Stimulated activated CD4-positive, alpha-beta T cell treated with anti-CD3 and anti-CD28 coated beads, Interleukin-4, amount 100 ng/mL, for 4 hours (primary cell): ENCODE measurements at regions not wholly inside any gene's neighbourhood (a gene's known extent, or its start where the extent isn't known, plus 50 kb on each side); places are given as distances from the start of the nearest gene placed in this dataset.

Source experiments
- DNase-seq, 2 experiments: peaks; one replicate each; pipeline ENCODE4 v3.0.0-alpha.2; 2020

DNA sequence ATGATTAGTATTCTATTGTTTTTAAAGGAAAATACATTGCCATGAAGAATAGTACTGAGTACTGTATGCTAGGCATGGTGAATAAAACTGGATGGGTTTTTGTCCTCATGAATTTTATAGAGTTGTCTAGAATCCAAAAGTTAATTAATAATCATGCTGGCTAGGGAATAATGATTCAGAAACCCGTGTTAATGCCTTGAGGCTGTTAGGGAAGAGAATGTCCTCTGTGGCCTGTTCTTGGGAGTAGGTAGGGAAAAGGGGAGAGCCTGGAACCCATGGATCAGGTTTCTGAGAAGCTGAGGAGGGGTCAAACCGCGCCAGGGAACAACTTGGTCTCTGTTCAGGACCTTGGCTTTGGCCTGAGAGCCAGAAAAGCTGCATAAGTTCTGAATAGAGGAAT is 1376.3 kb upstream of the SLC10A2 start:
- DNase-seq, result no peak

DNA sequence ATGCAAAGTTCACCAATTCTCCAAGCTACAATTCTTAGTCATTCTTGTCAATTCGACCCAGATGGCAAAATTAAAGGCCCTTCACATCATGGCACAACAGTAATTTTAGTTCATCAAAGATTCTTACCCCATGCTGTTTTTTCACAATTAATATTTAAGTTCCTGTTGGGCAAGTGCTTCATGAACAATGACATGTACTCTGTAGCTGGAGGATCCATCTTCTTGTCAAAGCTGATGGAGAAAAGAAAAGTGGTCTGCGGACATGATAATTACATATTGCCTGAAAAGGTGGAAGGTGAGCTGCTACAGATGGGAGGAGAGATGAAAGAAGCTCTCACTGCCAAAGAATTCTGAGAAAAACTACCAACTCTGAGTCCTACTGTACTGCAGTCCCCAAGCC is 1370.3 kb upstream of the SLC10A2 start:
- no peak for DNase-seq

DNA sequence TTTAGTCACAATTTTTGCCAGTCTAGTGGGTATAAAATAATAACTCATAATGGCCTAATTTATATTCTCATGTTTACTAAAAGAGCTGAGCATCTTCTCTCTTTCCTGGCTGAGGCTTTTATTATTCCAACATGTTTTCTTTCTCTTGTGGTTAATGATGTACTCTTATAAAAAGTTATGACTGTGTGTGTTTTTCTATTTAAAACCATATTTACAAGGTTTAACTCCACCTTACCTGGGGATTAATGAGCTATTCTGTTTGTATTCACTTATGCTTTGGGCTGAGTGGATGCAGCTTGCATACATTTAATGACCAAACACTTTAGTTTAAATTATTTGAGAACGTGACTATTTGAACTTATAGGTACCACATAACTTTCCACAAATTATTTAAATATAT is 1365.7 kb upstream of the SLC10A2 start:
- no peak for DNase-seq

DNA sequence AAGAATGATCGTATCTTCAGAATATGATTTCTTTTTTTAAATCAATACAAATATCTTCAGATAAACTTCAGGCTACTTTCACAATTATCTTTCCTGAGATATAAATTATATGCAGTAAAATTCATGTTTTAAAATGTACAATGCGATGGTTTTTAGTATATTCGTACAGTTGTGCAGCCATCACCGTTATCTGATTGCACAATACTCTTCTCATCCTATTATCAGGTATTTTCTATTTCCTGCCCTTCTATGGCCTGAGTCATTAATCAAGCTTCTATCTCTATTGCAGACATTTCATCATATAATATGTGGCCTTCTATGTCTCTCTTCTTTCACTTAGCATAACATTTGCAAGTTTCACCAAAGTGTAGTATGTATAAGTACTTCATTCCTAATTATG is 1360.2 kb upstream of the SLC10A2 start:
- DNase-seq, result no peak

DNA sequence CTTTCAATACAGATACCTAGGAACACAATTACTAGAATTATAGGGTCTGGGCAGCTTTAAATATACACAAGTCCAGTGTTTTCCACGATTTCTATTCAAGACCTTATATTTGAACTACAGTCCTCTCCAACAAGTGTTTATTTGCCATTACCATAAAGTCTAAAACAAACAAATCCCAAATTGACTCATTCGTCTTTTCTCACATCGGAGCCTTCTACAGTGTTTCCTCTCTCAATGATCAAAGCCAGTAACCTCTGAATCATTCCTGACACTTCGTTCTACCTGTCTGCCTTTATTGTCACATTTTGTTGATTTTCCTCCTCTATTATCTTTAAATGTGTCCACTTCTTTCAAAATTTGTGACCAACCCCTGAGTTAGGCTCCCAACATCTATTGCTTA is 1356.5 kb upstream of the SLC10A2 start:
- DNase-seq, result no peak

DNA sequence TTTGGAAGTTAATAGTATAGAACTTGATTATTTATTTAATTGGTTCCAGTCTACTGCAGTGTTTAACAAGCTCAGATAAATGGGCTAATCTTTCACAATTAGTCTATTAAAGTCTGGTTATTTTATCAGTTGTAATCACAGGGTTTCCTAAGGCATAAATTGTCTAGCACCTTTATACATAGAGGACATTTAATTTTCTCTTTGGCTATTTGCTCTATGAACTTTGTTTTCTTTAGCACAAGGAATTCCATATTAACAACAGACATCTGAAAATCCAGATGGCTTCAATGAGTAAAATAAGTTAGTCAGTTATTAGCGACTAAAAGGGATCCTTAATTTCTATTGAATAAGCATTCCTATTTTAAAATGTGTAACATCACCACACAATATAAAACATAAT is 1350.8 kb upstream of the SLC10A2 start:
- no peak for DNase-seq

DNA sequence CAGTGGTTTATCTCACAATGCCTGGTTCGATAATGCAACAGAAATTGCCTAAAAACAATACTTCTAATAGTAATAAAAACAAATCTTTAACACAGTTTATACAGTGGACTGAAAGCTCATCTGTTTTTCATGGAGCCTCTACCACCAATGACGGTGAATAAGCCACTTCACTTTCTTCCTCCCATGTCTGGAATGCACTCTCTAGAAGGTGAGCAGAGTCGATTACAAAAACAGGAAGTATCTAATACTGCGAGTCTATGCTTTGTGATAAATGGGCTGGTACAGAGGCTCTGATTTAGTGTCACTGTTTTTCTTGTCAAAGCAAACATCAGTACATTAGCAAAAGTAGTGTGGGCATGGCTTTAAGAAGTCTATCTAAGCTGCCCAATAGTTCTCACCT is 1348.6 kb upstream of the SLC10A2 start:
- DNase-seq, result no peak

DNA sequence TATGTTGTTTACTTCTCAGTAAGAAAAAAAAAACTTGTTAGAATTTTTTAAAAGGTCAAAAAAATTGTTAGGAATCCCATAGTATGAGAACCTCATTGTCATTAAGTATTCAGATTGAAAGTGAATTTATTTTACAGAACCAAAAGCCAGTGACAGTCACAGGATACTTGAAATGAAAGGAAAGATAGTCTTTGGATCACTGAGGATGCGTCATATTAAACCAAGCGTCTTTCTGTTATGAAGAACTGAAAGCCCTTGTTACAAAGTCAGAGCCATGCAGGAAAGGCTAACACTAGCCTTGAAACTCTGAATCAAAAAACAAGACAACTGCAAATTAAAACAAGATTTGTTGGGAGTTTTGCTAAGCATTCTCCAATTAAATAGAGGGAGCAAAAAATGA is 1348.0 kb upstream of the SLC10A2 start:
- no peak for DNase-seq

DNA sequence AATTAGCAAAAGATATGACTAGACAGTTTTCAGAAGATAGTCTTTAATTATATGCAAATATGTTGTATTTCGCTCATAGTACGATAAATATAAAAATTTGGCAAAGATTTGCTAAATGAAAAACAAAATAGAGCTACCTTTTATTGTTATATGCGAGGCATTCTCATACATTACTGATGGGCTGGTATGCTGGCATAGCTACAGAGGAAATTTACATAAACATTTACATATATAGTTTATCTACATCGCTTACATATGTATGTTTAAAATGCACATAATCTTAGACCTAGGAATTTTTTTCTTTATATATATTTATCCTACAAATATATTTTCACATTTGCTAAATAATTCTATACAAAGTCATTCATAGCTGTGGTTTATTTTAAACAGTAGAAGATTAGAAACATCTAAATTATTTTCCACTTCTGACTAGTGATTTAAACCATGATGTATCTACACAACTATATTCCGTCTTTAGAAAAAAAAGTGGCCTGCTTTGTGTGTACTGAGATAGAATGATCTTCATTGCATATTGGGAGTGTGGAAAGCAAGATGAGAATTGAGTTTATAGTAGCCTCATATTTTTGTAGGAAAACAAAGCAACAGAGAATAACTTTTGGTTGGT is 1345.0 kb upstream of the SLC10A2 start:
- no peak for DNase-seq

DNA sequence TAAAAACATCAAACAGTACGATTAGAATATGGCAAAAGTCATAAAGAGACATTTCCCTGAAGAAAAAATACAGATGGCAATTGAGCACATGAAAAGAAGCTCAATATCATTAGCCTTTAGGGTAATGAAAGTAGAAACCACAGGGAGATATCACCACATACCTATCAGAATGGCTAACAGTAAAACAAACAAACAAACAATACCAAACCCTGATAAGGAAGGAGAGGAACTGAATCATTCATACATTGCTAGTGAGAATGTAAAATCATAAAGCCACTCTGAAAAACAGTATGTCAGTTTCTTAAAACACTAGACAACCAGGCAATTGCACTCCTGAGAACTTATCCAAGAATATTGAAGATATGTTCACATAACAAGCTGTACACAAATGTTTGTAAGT is 1342.5 kb upstream of the SLC10A2 start:
- DNase-seq, result no peak

DNA sequence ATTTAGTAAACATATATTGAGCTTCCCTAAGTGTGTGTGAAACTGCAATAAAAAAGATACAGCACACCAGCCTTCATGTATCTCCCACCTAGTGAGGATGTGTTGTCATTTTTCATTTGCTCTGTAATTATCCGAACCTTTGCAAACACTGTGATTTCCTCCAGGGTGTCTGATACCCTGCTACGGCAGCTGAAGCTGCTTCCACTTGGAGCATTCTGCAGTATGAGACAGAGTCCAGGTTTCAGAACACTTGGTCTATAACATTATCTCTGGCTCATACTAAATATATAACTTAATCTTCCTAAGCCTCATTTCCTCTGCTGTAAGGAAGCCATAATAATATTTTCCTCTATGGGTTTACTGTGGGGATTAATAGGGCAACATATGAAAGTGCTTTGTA is 1338.1 kb upstream of the SLC10A2 start:
- DNase-seq, result no peak

DNA sequence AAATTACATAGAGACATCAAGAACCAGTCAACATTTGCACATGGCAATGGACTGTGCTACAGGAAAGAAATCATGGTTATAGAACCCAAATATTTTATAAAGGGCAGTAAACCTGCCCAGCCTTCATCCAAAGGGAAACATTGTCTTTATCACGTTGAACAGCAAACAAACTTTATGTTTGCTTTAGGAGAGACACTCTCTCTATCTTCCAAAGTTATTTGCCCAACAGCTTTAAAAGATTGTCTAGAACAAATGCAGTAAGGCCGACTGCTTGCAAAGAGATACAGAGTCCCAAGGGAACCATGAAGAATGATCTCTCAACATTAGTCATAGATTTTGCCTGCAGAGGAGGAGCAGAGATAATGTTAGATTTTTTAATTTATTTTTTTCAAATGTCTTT is 1323.5 kb upstream of the SLC10A2 start:
- DNase-seq, result no peak

DNA sequence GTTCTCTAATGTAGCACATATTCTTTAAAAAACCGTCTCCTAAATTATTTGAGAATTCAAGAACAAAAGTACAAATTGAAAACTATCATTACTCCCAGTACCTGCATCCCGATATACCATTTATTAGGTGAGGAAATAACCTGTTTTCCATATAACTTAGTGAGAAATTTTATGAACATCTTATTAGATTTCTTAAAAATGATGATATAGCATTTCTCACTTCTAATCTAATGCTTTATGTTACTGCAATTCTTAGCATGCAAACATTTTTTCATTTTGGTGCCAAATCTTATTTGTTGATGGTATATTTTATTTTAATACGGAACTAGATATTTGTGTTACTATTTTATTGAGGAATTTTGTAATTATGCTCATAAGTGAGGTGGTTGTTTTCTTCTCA is 1321.3 kb upstream of the SLC10A2 start:
- DNase-seq, result no peak

DNA sequence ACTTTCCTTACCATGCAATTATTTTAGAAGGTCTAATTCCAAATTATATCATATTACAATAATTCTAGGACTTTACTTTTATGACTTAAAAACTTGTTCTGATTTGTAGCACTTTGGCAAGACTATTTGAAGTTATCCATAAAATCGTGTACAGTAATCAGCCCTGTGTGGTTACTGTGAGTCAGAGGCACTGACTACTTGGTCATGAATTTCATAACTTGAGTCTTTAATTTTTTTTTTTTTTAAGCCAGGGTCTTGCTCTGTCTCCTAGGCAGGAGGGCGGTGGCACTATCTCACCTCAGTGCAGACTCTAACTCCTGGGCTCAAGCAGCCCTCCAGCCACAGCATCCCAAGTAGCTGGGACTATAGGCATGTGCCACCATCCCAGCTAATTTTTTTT is 1319.2 kb upstream of the SLC10A2 start:
- DNase-seq, result no peak

DNA sequence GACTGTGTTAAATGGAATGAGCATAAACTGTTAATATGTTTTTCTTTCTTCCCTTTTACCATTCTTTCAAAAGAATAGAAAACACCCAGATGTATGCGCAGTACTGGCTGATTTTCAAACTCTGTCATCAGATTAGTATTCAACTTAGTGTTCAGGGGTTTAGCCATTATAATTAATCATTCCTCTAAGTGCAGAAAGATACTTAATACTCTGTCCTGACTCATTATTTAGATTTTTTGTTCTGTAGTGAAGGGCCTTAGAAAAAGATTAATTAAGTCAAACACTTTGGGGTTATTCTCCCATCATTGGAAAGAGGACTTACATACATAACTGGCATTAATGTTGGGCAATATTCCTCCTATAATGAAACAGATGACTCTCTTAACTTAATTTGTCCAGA is 1316.7 kb upstream of the SLC10A2 start:
- DNase-seq, result no peak

DNA sequence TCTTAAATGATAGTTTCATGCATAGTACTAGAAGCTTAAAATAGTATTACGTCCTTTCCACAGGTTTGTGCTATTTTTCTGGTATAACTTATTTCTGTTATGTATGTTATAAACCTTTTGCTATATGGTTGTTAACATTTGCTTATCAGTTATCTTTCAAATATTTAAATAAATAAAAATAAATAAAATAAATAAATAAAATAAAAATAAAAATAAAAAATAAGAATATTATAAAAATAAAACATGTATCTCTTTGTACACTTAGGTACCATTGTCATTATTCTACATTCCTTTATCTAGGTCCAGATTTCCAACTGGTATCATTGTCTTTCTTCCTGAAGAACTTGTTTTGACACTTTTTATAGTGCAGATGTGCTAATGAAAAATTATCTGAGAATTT is 1310.4 kb upstream of the SLC10A2 start:
- no peak for DNase-seq

DNA sequence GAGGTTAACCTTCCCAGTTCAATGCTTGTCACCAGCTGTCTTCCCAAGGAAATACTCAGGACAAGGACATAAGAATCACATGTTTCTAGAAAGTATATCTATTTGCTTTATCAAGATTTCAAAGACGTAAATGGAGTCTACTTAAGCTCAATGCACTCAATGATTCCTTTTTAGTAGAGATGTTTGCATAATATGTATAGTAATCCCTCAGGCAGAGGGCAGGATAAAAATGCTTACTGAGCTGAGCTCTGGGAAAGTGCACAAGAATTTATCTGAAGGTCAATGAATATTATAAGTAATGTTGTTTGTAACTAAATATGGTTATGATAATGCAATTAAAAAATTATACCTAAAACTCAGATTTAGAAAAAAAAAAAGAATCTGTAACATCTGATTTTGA is 1309.4 kb upstream of the SLC10A2 start:
- no peak for DNase-seq

DNA sequence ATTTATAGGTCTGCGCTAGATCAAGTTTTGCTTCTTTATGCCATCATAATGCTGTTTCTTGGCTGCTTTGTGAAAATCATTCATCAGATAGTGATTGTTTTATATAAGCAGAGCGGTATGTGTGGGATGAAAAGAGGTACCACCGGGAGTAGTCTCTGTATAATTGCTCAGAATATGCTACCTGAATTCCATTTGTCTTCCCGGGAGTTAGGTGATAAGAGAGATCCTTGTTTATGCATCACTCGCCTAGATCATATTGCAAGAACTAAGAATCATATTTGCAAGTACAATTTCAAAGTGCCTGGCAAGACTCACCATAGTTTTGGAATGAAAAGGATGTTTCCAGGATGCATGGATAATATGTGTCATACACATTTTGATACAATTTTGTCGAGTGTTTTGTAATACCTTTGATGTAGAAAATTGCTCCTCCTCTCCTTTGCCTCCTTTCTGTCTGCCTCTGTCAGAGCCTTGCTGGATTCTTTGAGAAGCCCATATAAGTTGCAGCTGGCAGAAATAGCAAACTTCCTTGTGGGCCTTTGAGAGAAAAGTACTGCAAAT is 1306.0 kb upstream of the SLC10A2 start:
- no peak for DNase-seq

DNA sequence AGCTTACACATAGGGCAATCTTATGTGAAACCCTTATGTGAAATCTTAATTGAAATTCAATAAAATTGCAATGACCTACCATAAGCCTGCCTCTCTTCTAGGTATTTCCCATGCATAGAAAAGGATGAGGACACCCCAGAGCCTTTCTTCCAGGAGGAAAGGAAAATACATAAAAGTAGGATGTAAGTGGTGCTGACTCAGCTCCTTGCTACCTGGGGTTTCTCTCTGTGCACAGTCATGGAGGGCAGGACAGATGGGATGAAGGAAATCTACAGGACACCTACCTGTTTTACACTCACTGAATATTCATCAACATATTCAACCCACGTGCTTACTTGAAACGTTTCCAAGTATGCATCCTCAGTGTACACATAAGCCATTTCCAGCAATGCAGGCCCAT is 1299.2 kb upstream of the SLC10A2 start:
- DNase-seq, result no peak

DNA sequence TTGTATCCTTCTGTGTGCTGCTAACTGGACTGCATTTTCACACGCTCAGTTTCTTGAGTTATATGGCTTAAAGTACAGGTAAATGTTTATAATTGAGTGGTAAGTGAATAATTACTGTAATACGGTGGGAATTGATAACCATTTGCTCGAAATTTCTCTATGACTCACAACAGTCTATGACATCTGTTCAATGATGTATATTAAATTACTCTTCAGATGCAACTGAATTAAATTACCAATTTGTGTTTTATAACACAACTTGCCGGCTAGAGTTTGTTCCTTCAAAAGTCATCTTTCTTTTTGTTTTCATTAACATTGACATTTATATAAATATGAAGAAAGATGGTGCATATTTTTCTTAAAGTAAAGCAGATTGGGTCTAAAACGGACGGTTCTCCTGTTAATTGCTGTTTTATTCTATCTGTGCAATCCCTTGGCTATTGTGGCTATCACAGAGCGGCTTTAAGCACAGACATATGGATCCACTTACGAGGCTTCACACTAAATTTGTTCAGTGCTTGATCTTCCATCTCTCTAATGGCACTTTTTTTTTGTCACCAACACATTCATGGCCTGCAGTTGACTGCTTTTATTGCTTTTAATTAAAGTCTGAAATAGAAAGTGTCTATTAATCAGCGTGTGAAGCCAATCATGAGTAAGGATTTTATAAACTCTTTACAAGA is 1291.6 kb upstream of the SLC10A2 start:
- DNase-seq, result no peak

DNA sequence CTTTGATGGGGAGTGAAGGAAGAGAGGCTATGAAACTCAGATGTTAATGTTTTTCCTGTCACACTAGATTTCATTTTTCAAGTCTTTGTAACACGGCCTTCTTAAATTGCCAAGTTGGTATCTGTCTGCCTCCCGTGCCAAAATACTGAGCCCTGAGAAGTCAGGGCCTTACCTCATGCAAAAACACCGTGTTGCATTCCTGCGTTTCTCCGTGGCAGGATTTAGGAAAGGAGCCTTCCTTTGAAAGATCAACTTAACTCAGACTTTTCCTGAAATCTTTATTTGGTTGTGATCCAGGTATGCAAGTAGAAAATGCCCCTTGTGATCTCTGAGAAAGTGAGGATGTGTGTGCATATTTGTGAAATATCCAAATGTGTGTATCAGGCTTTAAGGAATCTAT is 1291.0 kb upstream of the SLC10A2 start:
- DNase-seq, result no peak

DNA sequence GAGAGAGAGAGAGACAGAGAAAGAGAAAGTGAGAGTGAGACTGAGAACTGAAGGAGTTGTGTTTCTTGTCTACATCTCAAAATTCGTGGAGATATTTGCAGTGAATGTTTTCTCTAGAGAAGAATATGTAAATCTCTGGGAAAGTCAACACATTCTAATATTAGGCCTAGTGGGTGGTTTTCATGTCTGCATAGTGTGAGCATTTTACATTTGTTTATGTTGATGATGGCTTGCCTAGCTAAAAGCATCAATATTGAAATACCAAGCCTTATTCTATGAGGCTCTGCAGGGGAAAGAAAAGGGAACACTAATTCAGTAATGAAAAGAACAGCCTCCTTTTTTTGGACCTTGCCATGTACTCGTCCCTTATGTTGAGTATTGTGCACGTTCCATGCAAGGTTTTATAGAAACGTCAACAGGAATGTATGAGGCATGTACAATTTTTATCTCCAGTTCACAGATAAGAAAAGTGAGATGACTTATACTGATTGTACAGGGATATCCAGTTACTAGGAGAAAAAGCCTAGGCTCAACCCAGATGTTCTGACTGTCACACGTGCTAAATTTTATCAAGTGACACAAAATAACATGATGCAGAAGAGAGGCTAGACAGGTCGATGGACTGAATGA is 1288.9 kb upstream of the SLC10A2 start:
- DNase-seq, result no peak

DNA sequence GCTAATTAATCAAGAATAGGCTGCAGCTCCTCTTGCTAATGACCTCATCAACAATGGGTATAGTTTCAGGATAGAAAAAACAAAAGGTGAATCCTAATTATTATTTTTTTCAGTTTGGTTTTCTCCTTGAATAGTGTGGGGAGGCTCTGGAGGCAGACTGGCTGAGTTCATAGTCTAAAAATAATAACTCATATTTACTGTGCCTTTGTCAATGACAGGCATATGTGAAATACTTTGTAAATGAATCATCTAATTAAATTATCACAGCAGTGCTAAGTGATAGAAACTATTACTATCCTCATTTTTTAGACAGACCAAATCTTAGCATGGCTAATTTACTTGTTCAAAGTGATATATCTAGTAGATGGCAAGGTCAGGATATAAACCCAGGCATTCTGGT is 1261.0 kb upstream of the SLC10A2 start:
- DNase-seq, result no peak

DNA sequence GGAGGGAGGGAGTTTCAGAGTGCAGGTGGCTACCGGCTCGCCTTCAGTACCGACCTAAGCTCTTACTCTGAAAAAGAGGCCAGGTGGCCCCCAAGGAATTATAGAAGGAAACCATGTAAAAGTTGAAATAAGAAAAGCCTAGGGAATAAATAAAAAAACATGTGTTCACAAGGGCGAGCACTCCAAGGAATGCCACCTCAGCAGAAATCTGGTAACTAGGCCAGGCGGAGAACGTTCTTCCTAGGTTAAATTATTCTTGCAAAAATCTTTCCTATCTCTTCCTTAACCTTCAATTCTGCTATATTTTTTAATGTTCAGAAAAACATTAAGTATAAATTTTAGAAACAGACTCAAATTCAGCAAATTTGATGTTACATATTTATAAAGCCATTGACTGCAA is 1260.3 kb upstream of the SLC10A2 start:
- no peak for DNase-seq

DNA sequence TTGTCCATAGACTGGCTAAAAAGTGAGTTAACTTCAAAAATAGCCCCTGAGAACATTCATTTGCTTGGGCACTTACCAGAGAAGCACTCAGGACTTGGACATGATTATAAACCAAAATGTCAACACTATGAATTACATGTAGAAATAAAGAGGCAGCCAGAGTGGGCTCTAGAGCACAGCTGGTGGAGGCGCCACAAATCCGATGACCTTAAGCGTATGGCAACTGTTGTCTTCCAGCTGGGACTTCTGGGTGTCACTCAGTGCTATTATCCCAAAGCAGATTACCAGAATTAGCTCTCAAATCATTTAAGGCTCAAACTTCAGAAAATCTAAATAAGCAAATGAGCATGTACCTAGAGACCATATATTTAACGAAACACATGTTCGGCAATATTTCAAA is 1255.5 kb upstream of the SLC10A2 start:
- DNase-seq, result no peak
